Coronary artery (tissue), 2 donors: ENCODE measurements at regions not wholly inside any gene's neighbourhood (a gene's known extent, or its start where the extent isn't known, plus 50 kb on each side); places are given as distances from the start of the nearest gene placed in this dataset.

Source experiments
- DNase-seq: peaks from one replicate; pipeline ENCODE4 v3.0.0-alpha.2; 2017; ENCODE audit warnings: low spot score
- H3K27ac ChIP-seq, 2 donors: fragments of 200-600 bp; sonication (generic); one replicate each; pipeline ENCODE4 v1.5.1; 2016 to 2019
- H3K4me3 ChIP-seq: fragments of 200-600 bp; sonication (generic); 2 replicates; pipeline ENCODE4 v1.5.1; 2016; ENCODE audit warnings: mild to moderate bottlenecking, moderate library complexity
- CTCF ChIP-seq: fragments of 200-600 bp; sonication (generic); IDR thresholded peaks from one replicate; pipeline ENCODE4 v1.5.1; 2019; ENCODE audit warnings: antibody characterized with exemption

- Histone ChIP-seq H3K27ac (no peak overlapping the region), H3K4me3 (no peak overlapping the region)
- no peak for DNase-seq
- no peak for TF ChIP-seq CTCF
Observed at GRCh38 chr18:50444539-50444938, 69.7 kb downstream of the SKA1 start.

DNA sequence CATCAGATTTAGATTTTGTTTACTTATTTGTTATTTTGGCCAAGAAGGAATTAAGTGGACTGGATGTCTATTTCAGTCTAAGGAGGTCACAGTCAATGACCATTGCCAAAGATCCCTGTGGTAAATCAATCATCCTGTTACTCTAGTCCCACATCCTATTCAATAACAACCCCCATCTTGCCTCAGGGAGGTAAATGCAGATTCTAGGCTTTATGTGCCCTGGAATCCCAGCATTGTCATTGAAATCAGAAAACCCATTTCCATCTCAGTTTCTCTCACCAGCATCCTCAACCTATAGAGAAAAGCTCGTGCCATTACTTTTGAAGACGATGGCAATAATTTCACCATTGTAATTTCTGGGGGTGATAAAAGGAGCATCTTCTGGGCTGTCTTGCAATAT, 71.8 kb downstream of the SKA1 start:
- no peak for TF ChIP-seq CTCF
- H3K27ac ChIP-seq, result no peak overlapping the region
- no peak for DNase-seq
- no peak overlapping the region for H3K4me3 ChIP-seq

GRCh38 chr18:50447102-50447741, 72.4 kb downstream of the SKA1 start:
- Histone ChIP-seq H3K4me3 (no peak overlapping the region), H3K27ac (no peak overlapping the region)
- no peak for DNase-seq
- TF ChIP-seq CTCF, result no peak

- DNase-seq, result no peak
- Histone ChIP-seq H3K4me3 (no peak overlapping the region), H3K27ac (no peak overlapping the region)
- TF ChIP-seq CTCF, result no peak
Observed at GRCh38 chr18:50447952-50448351, 73.1 kb downstream of the SKA1 start.

GRCh38 chr18:50451100-50451842, 76.4 kb downstream of the SKA1 start:
- Histone ChIP-seq H3K27ac (no peak overlapping the region), H3K4me3 (no peak overlapping the region)
- DNase-seq, result no peak
- no peak for TF ChIP-seq CTCF

- no peak overlapping the region for H3K27ac ChIP-seq
- H3K4me3 ChIP-seq, result no peak overlapping the region
- TF ChIP-seq CTCF, result no peak
- no peak for DNase-seq
Observed at GRCh38 chr18:50453014-50453680, 78.3 kb downstream of the SKA1 start.
